ENCODE measurements at regions not wholly inside any gene's neighbourhood (a gene's known extent, or its start where the extent isn't known, plus 50 kb on each side); places are given as distances from the start of the nearest gene placed in this dataset.
A peak's percentile ranks its signal among the peaks of the same experiment; 100 is the strongest.
"Not testable (repeated sequence)": the region's sequence is repeated elsewhere in the genome, so short reads cannot be mapped to it uniquely, and the experiment has no call there.

- no peak for DNase-seq
Observed at GRCh38 chr3:173342679-173343078, 54.9 kb upstream of the NLGN1 start.

DNA sequence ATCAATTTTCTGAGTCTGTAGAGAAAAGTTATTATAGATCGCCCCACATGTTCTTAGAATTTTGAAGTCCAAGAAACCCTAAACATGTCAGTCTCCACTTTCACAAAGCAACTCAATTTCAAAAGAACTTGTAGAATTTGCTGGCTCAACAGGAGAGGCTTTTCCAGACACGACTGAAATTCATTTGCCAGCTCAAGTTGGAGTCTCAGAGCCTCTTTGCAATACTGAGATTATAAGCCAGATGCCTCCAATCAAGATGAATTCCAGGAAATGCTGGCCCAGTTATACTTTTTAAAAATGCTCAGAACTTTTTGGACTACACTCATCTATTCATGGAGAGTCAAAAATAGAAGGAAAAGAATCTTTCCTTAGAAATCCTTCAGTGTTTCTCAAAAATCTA, 56.9 kb upstream of the NLGN1 start:
- no peak for DNase-seq

GRCh38 chr3:173336261-173336660, 61.3 kb upstream of the NLGN1 start:
- DNase-seq, result no peak

DNA sequence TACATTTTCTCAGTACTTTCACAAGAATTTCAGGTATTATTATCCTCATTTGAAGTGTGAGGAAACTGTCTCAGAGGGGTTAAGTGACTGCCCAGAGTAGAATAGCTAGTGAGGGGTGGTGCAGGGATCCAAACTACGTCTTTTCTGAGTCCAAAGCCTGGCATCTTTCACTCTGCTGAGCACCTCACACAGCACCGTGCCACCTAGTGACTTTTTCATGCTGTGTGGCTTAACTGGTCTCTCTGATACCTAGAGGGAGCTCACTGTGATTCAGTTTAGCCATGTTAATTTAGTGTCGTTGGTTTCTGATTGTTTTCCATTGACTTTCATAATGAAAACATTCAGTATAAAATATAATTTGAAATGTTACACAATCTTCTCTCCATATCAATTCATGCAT, 91.4 kb upstream of the NLGN1 start:
- no peak for DNase-seq

DNA sequence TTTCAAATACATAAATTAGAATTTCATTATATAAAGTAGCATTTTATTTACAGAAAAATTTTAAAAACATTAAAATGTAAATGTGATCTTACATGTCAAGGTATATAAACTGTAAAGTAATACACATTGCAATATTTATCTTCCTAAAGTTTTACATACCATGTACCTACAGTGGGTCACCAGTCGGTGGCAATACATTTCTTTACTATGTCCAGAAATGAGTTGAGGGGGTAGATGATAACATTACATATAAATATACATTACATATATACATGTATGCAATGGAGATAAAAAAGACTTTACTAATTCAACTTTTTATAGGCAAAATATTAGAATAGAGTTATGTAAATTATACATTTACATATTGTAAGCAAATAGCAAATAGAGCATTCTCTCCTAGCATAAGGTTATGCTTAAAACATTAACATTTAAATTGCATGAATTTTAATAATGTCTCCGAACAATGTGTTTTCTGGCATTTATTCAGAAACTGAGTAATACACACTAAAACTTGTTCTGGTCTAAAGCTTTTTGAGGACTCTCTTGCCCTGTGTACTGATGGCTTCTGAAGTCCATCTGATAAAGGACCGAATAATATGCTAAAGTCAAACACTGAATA, 93.3 kb upstream of the NLGN1 start:
- no peak for DNase-seq

GRCh38 chr3:173301647-173302046, 95.9 kb upstream of the NLGN1 start:
- DNase-seq, result no peak

DNA sequence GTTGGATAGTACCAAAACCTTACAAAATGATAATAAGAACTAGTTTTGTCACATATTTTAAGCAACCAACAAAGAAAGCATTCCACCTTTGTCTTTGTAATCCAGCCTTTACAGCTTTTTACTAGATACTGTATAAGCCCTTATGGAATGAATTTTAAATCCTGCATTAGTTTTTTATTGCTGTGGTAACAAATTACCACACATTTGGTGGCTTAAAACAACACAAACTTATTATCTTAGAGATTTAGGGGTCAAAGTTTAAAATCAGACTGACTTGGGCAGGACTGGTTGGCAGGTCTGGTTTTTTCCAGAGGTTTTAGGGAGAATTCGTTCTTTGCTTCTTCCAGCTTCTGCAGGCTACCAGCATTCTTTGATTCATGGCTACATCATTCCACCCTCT, 108.5 kb upstream of the NLGN1 start:
- DNase-seq, result no peak

- no peak for DNase-seq
Observed at GRCh38 chr3:173287361-173287760, 110.2 kb upstream of the NLGN1 start.

- not testable (repeated sequence) for DNase-seq
Observed at GRCh38 chr3:173286507-173286906, 111.0 kb upstream of the NLGN1 start.

DNA sequence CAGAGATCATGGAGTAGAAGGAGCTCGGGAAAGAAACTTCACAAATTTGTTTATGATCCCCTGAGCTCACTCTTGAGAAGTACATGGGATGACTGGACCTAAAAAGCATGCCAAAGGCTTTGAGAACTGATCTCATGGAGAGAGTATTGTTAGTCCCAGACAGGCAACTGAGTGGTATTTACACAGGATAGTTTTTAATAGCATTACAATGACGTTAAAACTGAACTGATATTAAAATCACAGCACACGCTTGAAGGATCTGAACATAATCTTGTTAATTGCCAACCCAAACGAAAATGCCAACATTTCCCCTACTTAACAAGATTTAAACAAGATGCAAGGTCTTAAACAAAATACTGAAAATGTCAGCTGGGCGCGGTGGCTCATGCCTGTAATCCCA, 113.2 kb upstream of the NLGN1 start:
- DNase-seq, result no peak

DNA sequence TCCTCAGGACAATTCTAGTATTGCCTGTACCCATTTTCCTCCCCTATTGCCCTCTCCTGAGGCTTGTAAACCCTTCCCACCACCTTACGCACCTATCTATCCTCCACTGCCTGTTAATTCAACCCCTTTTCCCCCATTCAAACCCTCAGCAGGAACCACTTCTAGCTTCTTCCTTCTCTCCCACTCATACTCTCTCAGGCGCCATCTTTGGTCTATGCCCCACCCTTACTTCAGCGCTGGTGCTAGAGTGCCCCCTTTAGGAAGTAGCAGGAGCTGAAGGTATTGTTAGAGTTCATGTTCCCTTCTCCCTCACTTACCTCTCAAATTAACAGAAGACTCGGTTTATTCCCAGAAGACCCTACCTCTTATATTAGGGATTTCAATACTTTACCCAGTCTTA, 121.8 kb upstream of the NLGN1 start:
- no peak for DNase-seq

GRCh38 chr3:173273838-173274237, 123.7 kb upstream of the NLGN1 start:
- DNase-seq, result no peak

DNA sequence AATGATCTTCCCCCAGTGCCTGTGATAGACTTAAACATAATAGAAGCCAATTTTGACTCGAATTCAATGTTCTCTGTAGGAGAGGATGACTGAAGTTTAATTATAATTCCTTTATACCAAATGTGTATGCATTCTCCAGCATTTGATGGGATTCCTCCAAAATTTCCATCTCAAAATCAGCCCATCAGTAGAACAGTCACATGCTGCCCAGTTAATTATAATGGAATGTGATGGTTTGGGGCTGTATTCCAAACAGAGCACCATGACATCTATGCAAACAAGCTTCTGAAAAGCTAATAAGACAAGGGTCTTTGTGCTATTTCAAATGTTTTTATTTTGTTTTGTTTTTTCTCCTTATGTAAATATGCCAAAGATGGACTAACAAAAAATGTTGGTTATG, 127.7 kb upstream of the SPATA16 start:
- DNase-seq, result no peak

- DNase-seq, result no peak
Observed at GRCh38 chr3:173267716-173268115, 126.7 kb upstream of the SPATA16 start.

DNA sequence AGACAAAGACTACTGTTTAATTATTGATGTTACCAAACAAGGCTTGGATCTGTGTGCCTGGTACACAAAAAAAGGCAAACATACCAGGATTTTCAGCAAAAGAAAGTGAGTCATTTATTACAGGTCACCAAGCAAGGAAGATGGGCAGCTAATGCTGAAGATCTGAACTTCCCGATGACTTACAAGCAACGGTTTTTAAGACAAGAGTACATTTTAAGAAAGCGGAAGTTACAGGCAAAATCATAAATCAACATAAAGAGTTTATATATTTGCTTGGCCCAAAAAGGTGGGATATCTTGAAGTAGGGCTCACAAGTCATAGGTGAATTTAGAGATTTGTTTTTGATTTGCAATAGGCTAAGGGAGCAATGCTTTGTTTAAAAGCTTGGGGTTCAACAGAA, 125.4 kb upstream of the SPATA16 start:
- no peak for DNase-seq

- no peak for DNase-seq
Observed at GRCh38 chr3:173258697-173259096, 117.7 kb upstream of the SPATA16 start.

GRCh38 chr3:173257797-173258196, 116.8 kb upstream of the SPATA16 start:
- DNase-seq, result no peak

DNA sequence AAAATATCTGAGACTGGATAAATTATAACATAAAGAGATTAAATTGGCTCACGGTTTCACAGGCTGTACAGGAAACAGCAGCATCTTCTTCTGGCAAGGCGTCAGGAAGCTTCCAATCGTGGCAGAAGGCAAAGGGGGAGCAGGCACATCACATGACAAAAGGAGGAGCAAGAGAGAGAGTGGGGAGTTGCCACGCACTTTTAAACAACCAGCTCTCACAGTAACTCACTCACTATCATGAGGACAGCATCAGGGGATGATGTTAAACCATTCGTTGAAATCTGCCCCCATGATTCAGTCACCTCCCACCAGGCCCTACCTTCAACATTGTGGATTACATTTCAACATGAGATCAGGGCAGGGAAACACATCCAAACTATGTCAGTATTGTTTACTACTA, 114.5 kb upstream of the SPATA16 start:
- DNase-seq, result no peak

- DNase-seq, result no peak
Observed at GRCh38 chr3:173253471-173253870, 112.4 kb upstream of the SPATA16 start.

- no peak for DNase-seq
Observed at GRCh38 chr3:173249457-173249856, 108.4 kb upstream of the SPATA16 start.

DNA sequence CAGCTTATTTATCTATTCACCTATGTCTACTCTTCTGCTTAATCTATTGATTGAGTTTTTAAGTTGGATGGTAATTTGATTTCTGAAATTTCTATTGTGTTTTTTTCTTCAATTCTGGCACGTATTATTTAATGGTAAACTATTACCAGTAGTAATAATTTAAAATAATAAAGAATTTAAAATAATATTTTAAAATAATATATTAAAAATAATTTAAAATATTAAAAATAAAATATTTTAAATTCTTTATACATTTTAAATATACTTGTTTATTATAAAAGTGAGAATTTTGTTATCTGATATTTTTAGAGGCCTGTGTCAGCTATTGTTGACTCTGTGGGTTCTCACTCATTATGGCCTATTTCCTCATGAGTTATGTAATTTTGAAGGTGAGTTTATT, 100.7 kb upstream of the SPATA16 start:
- DNase-seq, result no peak

- no peak for DNase-seq
Observed at GRCh38 chr3:173238091-173238490, 97.1 kb upstream of the SPATA16 start.

DNA sequence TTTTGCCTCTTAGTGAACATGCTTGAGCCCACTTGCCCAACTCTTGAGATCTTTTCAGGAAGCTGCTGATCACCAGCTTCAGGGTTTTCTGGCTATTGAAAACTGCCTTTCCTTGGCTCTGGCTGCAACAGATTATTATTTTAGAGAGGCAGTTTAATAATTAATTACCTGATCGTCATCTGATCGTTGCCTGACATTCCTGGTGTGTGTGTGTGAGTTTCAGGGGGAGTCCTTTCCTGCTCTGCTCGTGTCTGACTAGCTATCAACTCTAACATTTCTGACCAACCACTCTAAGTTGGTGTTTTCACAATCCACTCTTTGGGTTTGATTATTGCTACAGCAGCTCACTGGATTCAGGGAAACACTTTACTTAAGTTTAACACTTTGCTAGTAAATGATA, 84.3 kb upstream of the SPATA16 start:
- no peak for DNase-seq

GRCh38 chr3:173221010-173221409, 80.0 kb upstream of the SPATA16 start:
- peak; percentile 2 for DNase-seq

GRCh38 chr3:173217127-173217526, 76.1 kb upstream of the SPATA16 start:
- no peak for DNase-seq

GRCh38 chr3:173216063-173216462, 75.0 kb upstream of the SPATA16 start:
- DNase-seq, result no peak

Data from amniotic stem cell (primary cell).